ENCODE measurements at regions not wholly inside any gene's neighbourhood (a gene's known extent, or its start where the extent isn't known, plus 50 kb on each side); places are given as distances from the start of the nearest gene placed in this dataset.

DNA sequence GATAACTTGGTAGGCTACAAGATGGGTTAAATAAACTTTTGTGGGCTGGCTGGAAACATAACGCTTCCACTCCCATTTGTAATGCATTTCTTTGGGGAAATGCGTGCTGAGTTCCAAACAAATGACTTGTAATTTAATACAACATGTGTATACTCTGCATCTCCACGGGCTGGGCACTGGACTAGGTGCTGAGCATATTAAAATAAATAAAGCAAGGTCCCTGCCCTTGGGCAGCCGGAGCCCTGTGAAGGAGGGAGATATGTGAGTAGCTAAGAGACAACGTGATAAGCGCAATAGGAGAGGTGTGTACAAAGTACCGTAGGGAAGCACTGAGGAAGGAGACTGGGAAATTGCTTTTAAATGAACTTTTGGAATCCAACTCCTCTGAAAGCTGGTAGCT is 147.2 kb upstream of the RBPJ start:
- no peaks in the 10 kb centered on the region for H3K27me3 ChIP-seq (ENCODE audit: control insufficient read depth, insufficient read depth, low read length)
- no peak for DNase-seq (ENCODE audit: low read depth)
- no peak overlapping the region for H3K4me3 ChIP-seq (ENCODE audit: low read depth, low read length)
- no peaks in the 10 kb centered on the region for H3K36me3 ChIP-seq (ENCODE audit: control insufficient read depth, insufficient read depth, low read length)
- TF ChIP-seq, protein P1, sequence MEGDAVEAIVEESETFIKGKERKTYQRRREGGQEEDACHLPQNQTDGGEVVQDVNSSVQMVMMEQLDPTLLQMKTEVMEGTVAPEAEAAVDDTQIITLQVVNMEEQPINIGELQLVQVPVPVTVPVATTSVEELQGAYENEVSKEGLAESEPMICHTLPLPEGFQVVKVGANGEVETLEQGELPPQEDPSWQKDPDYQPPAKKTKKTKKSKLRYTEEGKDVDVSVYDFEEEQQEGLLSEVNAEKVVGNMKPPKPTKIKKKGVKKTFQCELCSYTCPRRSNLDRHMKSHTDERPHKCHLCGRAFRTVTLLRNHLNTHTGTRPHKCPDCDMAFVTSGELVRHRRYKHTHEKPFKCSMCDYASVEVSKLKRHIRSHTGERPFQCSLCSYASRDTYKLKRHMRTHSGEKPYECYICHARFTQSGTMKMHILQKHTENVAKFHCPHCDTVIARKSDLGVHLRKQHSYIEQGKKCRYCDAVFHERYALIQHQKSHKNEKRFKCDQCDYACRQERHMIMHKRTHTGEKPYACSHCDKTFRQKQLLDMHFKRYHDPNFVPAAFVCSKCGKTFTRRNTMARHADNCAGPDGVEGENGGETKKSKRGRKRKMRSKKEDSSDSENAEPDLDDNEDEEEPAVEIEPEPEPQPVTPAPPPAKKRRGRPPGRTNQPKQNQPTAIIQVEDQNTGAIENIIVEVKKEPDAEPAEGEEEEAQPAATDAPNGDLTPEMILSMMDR (IDR thresholded peaks at IDR 0.05; ENCODE audit: insufficient read depth, low read length, poor library complexity, severe bottlenecking) = no peak

DNA sequence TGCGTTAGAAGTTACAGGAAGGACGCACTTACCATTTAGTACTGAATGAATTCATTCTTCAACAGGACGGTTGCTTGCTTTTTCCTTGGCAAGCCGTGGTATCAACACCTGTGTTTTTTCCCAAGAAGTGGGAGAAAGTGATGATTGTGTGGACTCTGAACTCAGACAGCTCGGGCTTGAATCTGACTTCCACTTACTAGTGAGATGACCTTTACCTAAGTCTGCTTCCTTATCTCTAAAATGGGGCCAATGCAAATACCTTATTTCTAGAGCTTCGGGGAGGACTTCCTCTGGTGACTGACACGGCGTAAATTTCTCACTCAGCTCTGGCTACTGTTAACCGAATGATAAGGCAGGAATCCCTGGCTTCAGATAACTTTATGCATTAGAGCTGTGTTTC is 146.8 kb upstream of the RBPJ start:
- no peaks in the 10 kb centered on the region for H3K36me3 ChIP-seq (ENCODE audit: control insufficient read depth, insufficient read depth, low read length)
- TF ChIP-seq, protein P1 (IDR thresholded peaks at IDR 0.05; ENCODE audit: insufficient read depth, low read length, poor library complexity, severe bottlenecking) = no peak
- no peak for DNase-seq (ENCODE audit: low read depth)
- H3K27me3 ChIP-seq (ENCODE audit: control insufficient read depth, insufficient read depth, low read length) = no peaks in the 10 kb centered on the region
- H3K4me3 ChIP-seq (ENCODE audit: low read depth, low read length) = no peak overlapping the region

DNA sequence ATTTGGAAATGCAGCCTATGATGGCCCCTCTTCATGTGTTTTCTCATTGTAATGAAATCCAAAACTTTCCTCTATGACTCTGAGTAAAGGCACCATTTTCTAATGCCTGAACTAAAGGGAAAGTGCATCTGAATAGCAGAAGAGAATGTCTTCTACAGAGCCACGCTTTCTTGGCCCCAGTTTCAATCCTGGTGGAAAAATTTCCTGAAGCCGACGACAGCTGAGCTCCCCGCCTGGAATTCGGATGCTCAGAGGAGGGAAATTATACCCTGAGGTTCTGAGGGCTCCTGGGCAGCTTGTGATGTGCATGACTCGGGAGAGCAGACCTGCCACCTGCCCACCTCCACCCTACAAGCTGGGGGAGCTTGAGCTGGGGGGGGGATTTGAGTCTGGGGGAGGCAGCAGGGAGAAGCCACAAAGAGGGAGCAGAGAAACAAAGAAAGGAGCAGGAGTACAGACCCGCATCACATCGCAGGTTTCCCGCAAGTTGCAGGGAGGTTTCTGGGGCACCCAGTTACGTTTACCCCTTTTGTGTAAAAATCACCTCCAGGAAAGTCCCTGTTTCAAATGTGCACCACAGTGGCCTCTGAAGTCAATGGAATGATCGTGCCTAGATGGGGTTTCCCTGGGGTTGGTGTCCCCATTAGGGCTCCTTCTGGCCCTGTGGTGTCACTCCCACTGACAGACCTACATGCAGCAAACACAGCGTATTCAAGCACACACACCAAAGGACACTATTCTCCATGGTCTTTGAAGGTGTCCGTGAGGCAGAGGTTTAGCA is 145.6 kb upstream of the RBPJ start:
- Histone ChIP-seq H3K36me3 (ENCODE audit: control insufficient read depth, insufficient read depth, low read length) (no peaks in the 10 kb centered on the region), H3K4me3 (ENCODE audit: low read depth, low read length) (no peak overlapping the region), H3K27me3 (ENCODE audit: control insufficient read depth, insufficient read depth, low read length) (no peaks in the 10 kb centered on the region)
- TF ChIP-seq, protein P1 (IDR thresholded peaks at IDR 0.05; ENCODE audit: insufficient read depth, low read length, poor library complexity, severe bottlenecking) = no peak
- no peak for DNase-seq (ENCODE audit: low read depth)

DNA sequence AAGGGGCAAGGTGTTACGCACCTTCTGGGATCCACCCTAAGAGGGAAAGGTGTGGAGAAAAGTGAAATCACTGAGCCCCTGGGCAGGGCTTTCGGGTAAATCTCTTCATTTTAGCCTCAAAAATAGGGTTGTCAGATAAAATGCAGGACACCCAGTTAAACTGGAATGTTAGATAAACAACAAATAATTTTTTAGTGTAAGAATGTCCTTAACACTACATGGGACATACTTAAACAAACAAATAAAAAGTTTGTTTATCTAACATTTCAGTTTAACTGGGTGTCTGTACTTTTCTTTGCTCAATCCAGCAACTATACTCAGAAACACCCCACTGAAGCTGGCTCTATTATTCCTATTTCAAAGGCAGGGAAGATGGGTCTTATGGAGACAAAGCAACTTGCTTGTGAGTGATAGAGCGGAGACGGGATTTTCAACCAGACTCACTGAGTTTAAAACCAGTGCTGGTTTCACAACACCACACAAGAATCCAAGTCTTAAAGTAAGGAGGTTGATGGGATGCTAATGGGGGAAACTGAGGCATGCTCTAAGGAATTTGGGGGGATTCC is 144.8 kb upstream of the RBPJ start:
- H3K36me3 ChIP-seq (ENCODE audit: control insufficient read depth, insufficient read depth, low read length) = no peaks in the 10 kb centered on the region
- no peaks in the 10 kb centered on the region for H3K27me3 ChIP-seq (ENCODE audit: control insufficient read depth, insufficient read depth, low read length)
- no peak overlapping the region for H3K4me3 ChIP-seq (ENCODE audit: low read depth, low read length)
- no peak for DNase-seq (ENCODE audit: low read depth)
- TF ChIP-seq, protein P1 (IDR thresholded peaks at IDR 0.05; ENCODE audit: insufficient read depth, low read length, poor library complexity, severe bottlenecking) = no peak

DNA sequence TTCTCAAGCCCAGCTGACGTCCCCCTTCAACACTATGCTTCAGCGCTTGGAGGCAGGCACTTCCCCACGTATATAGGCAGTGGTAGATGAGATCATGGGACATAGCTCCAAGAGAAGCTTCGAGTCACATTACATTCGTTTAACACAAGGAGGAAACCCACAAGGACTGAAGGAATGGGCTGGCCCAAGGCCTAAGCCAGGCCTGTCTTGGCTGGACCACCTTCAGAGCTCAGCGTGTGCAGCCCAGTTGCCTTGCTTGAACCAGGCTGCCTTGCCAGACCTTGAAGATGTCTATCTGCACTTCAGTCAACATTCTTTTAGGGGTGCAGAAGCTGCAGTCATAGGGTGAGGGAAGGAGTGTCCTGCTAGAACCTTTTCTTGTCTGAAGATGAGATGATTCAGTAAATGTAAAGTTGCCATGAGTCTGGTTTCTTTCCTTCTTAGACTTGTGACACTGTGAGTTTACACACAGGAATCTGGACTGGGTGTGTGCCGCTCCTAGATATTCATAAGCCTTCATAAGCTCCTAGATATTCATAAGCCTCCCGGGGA is 144.1 kb upstream of the RBPJ start:
- Histone ChIP-seq H3K4me3 (ENCODE audit: low read depth, low read length) (no peak overlapping the region), H3K36me3 (ENCODE audit: control insufficient read depth, insufficient read depth, low read length) (no peaks in the 10 kb centered on the region), H3K27me3 (ENCODE audit: control insufficient read depth, insufficient read depth, low read length) (no peaks in the 10 kb centered on the region)
- DNase-seq (ENCODE audit: low read depth) = no peak
- TF ChIP-seq, protein P1 (IDR thresholded peaks at IDR 0.05; ENCODE audit: insufficient read depth, low read length, poor library complexity, severe bottlenecking) = no peak
